Naive B cell (primary cell): ENCODE measurements at regions not wholly inside any gene's neighbourhood (a gene's known extent, or its start where the extent isn't known, plus 50 kb on each side); places are given as distances from the start of the nearest gene placed in this dataset.
"Not testable (repeated sequence)": the region's sequence is repeated elsewhere in the genome, so short reads cannot be mapped to it uniquely, and the experiment has no call there.

ENCODE experiments used
- ATAC-seq, 2 donors: fragments of 150-1000 bp; cut with Tn5 transposase; 2 replicates each; pipeline ENCODE4 v1.10.0; 2021; ENCODE audit warnings: low read depth in 2 of 2, mild to moderate bottlenecking in 2 of 2, moderate library complexity in 2 of 2
- DNase-seq: peaks from one replicate; pipeline ENCODE4 v3.0.0; 2022
- H3K27ac Mint-ChIP-seq, 6 donors: one replicate each; pipeline ENCODE4 v1.8.0; 2020 to 2022; ENCODE audit warnings: mild to moderate bottlenecking in 6 of 6, mixed read lengths in 6 of 6, moderate library complexity in 5 of 6, inconsistent platforms in 2 of 6
- H3K27me3 Mint-ChIP-seq, 3 donors: one replicate each; pipeline ENCODE4 v1.8.0; 2021 to 2022; ENCODE audit warnings: mixed read lengths in 3 of 3, mild to moderate bottlenecking in 1 of 3
- H3K36me3 Mint-ChIP-seq, 2 donors: one replicate each; pipeline ENCODE4 v1.8.0; 2020 to 2022; ENCODE audit warnings: mixed read lengths in 2 of 2, inconsistent platforms in 1 of 2, mild to moderate bottlenecking in 1 of 2
- H3K4me1 Mint-ChIP-seq, 3 donors: one replicate each; pipeline ENCODE4 v1.8.0; 2020 to 2022; ENCODE audit warnings: mixed read lengths in 3 of 3, inconsistent platforms in 1 of 3, mild to moderate bottlenecking in 1 of 3, moderate library complexity in 1 of 3
- H3K4me3 Mint-ChIP-seq, 8 donors: one replicate each; pipeline ENCODE4 v1.8.0; 2020 to 2022; ENCODE audit warnings: mild to moderate bottlenecking in 8 of 8, mixed read lengths in 8 of 8, moderate library complexity in 8 of 8, inconsistent platforms in 2 of 8
- H3K9me3 Mint-ChIP-seq, 7 donors: one replicate each; pipeline ENCODE4 v1.8.0; 2020 to 2022; ENCODE audit warnings: mixed read lengths in 7 of 7, mild to moderate bottlenecking in 5 of 7, inconsistent platforms in 2 of 7, moderate library complexity in 1 of 7

DNA sequence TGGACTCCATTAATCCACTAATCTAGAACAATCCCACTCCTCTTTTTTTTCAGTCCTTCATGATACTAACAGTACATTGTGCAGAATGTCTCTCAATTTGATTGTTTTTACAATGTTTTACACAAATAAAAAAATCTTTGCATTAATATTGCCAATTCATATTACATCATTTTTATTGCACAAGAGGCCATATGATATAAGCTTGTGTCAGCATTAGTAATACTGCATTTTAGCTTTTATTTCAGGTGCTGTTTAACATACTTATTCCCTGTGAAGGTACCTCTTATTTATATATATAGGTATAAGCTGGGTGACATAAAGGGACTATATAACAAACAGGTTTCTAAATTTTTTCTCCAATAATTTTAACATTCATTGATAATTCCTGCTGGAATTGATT is 737.4 kb downstream of the DNAH5 start:
- Mint-ChIP-seq H3K27ac (no peak overlapping the region), H3K4me3 (no peak overlapping the region), H3K4me1 (no peaks in the 10 kb centered on the region), H3K27me3 (no peaks in the 10 kb centered on the region), H3K36me3 (no peaks in the 10 kb centered on the region), H3K9me3 (peaks cover 5 to 21% (median 9%) of the 10 kb centered on the region in 7 donors)
- DNase-seq (no peak), ATAC-seq (no peak)

DNA sequence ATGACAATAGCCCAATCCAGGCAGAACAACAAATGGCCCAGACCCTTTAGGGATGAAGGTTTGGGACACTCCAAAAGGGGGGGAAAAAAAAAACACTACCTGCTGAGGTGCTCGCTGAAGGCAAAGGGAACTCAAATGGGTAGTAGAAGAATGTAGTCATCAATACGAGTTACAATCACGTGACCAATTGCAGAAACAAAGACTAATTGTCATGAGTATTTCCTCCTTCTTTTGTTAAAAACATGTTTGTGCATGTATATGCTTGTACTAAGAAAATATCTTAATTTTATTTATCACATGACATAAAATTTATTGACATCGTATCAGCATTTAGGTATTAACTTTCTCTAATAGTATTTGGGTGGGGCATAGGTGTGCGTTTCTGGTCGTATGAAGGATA is 743.5 kb downstream of the DNAH5 start:
- H3K9me3 Mint-ChIP-seq = peaks cover 4 to 51% (median 9%) of the 10 kb centered on the region in 7 donors
- no peaks in the 10 kb centered on the region for H3K36me3 Mint-ChIP-seq
- ATAC-seq (no peak), DNase-seq (no peak)
- no peak overlapping the region for H3K4me3 Mint-ChIP-seq
- H3K27me3 Mint-ChIP-seq = no peaks in the 10 kb centered on the region
- no peak overlapping the region for H3K27ac Mint-ChIP-seq
- no peaks in the 10 kb centered on the region for H3K4me1 Mint-ChIP-seq

DNA sequence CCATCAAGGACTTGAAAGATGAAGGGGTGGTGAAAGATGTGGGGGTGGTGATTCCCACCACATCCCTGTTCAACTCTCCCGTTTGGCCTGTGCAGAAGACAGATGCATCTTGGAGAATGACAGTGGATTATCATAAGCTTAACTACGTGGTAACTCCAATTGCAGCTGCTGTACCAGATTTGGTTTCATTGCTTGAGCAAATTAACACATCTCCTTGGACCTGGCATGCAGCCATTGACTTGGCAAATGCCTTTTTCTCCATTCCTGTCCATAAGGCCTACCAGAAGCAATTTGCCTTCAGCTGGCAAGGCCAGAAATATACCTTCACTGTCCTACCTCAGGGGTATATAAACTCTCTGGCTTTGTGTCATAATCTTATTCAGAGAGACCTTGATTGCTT is 746.3 kb downstream of the DNAH5 start:
- not testable (repeated sequence) for H3K4me1 Mint-ChIP-seq, H3K4me3 Mint-ChIP-seq, H3K36me3 Mint-ChIP-seq, H3K27me3 Mint-ChIP-seq, ATAC-seq, DNase-seq, H3K27ac Mint-ChIP-seq
- H3K9me3 Mint-ChIP-seq = peaks cover 4 to 47% (median 6%) of the 10 kb centered on the region in 7 donors

DNA sequence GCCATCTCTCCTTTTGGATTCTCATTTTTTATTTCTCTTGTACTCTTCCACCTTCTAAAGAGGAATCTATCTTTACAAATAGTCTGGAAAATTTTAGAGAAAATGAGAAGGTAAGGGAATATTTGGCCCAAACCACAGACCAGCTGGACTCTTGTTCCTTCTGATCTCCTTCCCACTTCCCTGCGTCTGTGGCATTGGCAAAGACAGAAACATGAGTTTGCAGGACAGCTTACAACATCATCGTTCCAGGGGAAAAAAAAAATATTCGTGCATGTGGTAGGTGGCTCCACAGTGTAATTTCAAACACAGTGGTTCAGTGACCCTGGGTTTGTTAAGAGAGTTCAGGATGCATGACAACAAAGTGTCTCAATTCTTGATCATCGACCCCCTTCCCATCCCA is 755.0 kb downstream of the DNAH5 start:
- Mint-ChIP-seq H3K4me1 (no peaks in the 10 kb centered on the region), H3K4me3 (no peak overlapping the region), H3K27me3 (no peaks in the 10 kb centered on the region), H3K36me3 (no peaks in the 10 kb centered on the region), H3K27ac (no peak overlapping the region), H3K9me3 (peaks cover 0 to 12% (median 2%) of the 10 kb centered on the region in 7 donors)
- ATAC-seq (no peak), DNase-seq (no peak)

DNA sequence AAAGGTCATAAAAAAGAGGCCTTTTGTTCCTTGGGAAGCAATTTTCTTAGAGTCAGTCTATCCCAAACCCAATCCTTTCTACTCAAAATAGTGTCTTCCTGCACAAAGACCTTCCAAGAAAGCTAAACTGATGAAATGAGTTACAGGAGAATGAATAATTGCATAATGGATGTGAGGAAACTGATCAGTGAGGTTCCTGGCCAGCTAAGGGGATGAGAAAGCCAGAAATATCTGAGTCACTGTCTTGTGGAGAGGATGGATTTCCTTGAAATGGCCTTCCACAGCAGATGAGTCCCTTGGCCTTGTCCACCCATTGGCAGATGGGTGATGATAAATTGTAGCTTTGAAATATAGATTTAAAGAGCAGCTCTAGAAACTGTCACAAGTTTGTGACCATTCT is 756.1 kb downstream of the DNAH5 start:
- no peaks in the 10 kb centered on the region for H3K4me1 Mint-ChIP-seq
- ATAC-seq = no peak
- H3K9me3 Mint-ChIP-seq = peaks cover 0 to 13% (median 2%) of the 10 kb centered on the region in 7 donors
- no peak overlapping the region for H3K27ac Mint-ChIP-seq
- H3K4me3 Mint-ChIP-seq = no peak overlapping the region
- H3K36me3 Mint-ChIP-seq = no peaks in the 10 kb centered on the region
- no peak for DNase-seq
- no peaks in the 10 kb centered on the region for H3K27me3 Mint-ChIP-seq

DNA sequence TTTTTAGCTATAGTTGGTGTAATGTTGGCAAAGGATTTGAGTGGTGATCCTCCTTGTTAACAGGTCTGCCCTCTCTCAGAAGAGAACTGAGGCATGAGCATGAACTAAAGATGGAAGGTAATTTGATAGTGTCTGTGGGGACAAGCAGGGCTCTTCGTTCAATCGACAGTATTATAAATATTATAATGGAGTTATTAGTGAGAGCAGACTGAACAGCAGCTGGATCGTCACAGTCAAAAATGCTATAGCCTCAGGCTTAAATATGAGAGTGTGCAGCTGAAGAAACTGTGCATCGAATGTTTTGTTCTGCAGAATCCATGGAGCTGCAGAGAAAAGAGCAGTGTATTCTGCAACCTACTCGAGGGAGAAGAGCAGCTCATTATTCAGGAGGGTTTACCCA is 757.3 kb downstream of the DNAH5 start:
- Mint-ChIP-seq H3K9me3 (peaks cover 2 to 20% (median 4%) of the 10 kb centered on the region in 7 donors), H3K27me3 (no peaks in the 10 kb centered on the region), H3K4me1 (no peaks in the 10 kb centered on the region), H3K4me3 (no peak overlapping the region), H3K27ac (no peak overlapping the region), H3K36me3 (no peaks in the 10 kb centered on the region)
- ATAC-seq (no peak), DNase-seq (no peak)

DNA sequence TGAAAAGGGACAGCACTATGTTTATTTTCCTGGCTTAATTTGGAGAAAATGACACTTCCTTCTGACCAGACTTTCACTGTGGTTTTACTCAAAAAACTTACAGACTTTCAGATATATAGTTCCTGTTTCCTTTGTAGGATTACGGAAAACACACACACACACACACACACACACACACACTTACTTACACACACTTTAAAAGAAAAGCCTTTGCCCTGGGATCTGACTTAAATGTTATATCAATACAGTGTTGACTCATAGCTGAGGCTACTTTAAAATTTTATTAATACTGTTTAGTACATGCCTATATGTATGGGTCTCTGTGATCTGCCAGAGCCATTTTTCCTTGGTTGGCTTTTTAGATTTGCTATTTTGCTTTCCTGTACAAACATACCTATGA is 758.3 kb downstream of the DNAH5 start:
- no peak overlapping the region for H3K4me3 Mint-ChIP-seq
- DNase-seq (no peak), ATAC-seq (no peak)
- no peaks in the 10 kb centered on the region for H3K36me3 Mint-ChIP-seq
- H3K27me3 Mint-ChIP-seq = no peaks in the 10 kb centered on the region
- H3K4me1 Mint-ChIP-seq = no peaks in the 10 kb centered on the region
- H3K27ac Mint-ChIP-seq = no peak overlapping the region
- peaks cover 0 to 19% (median 3%) of the 10 kb centered on the region in 7 donors for H3K9me3 Mint-ChIP-seq

DNA sequence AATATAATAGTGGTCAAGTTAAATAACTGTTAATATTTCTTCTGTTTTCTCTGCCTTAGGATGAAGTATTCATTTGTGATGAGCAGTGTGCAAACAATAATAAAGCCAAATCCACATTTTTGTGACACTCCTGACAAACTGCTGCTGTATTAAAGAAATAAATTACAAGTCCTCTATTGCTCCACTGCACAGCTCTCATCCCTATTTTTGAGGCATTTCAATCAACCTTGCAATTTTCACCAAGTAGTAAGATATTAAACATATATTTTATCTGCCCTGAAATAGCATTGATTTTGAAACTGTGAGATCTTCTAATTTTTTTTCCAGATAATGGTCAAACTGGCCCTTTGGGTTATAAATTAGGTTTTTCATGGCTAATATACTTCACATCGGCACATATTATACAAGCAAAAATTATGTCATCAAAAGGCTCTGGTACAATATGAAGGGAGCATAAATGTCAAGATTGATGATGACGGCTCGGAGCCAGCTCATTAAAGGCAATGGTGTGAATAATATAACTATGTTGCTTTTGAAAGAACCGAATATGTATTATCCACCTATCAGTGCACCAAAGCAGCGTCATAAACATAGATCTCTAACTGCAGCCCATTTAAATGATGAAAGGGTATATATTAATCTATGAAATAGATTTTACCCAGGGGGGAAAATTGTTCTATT is 764.9 kb downstream of the DNAH5 start:
- no peaks in the 10 kb centered on the region for H3K4me1 Mint-ChIP-seq
- H3K9me3 Mint-ChIP-seq = peaks cover 0 to 12% (median 3%) of the 10 kb centered on the region in 7 donors

DNA sequence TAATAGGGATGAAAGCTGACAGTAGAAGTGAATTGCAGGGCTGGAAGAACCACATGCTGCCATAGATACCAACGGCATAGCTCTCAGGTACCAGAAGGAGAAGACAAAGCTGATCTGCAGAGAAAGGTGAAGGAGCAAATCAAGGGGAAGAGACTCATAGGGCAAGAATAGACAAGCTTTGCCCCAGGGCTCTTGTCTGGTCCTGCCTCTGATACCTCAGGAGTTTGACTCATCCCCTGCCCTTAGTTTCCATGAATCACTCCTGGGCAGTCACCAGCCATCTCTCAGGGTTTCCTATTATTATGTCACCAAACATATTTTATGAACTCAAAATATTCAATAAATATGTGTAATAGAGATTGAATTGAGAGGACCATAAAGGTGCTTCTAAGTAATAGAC is 800.9 kb downstream of the DNAH5 start:
- DNase-seq (no peak), ATAC-seq (no peak)
- Mint-ChIP-seq H3K27me3 (no peaks in the 10 kb centered on the region), H3K27ac (no peak overlapping the region), H3K36me3 (no peaks in the 10 kb centered on the region), H3K4me3 (no peak overlapping the region), H3K9me3 (peaks cover 0 to 6% (median 3%) of the 10 kb centered on the region in 7 donors), H3K4me1 (no peaks in the 10 kb centered on the region)

More for the DNA sequence above, 764.9 kb downstream of the DNAH5 start:
- DNase-seq (no peak), ATAC-seq (no peak)
- H3K27ac Mint-ChIP-seq = no peak overlapping the region
- H3K27me3 Mint-ChIP-seq = no peaks in the 10 kb centered on the region
- no peaks in the 10 kb centered on the region for H3K36me3 Mint-ChIP-seq
- no peak overlapping the region for H3K4me3 Mint-ChIP-seq

DNA sequence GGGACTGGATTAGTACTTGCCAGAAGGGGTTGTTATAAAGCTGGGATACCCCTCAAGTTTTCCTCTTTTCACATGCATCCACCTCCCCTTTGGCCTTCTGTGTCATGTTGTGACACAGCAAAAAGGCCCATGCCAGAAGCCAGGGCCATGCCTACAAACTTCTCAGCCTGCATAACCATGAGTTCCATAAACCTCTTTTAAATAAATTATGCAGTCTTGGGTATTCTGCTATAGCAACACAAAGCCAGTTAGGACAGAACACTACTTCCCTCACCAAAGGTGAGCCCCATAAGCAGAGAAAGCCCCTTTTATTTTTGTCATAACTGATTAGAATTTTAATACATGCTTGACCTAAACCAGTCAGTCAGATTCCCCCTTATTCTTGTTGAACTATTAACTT is 801.3 kb downstream of the DNAH5 start:
- DNase-seq (no peak), ATAC-seq (no peak)
- no peaks in the 10 kb centered on the region for H3K27me3 Mint-ChIP-seq
- no peaks in the 10 kb centered on the region for H3K4me1 Mint-ChIP-seq
- no peak overlapping the region for H3K27ac Mint-ChIP-seq
- H3K9me3 Mint-ChIP-seq = peaks cover 0 to 5% (median 3%) of the 10 kb centered on the region in 7 donors
- no peak overlapping the region for H3K4me3 Mint-ChIP-seq
- H3K36me3 Mint-ChIP-seq = no peaks in the 10 kb centered on the region

DNA sequence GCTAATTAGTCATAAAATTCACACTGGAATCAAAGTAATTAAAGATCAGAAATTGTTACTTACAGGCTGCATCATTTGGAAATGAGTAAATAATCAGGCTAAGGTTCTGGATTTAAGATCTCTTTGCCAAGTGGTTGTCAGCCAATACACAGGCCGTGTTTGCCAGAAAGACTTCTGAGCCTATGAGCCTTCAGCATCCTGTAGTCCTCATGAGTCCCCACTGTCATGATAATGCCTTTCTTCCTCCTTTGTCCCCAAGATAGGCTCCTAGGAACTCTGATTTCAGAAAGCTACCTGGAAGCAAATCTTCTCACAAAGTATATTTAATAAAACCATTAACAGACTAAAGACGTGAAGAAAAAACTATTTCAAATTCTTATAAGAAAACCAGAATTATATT is 810.5 kb downstream of the DNAH5 start:
- no peak for ATAC-seq
- no peak overlapping the region for H3K4me3 Mint-ChIP-seq

DNA sequence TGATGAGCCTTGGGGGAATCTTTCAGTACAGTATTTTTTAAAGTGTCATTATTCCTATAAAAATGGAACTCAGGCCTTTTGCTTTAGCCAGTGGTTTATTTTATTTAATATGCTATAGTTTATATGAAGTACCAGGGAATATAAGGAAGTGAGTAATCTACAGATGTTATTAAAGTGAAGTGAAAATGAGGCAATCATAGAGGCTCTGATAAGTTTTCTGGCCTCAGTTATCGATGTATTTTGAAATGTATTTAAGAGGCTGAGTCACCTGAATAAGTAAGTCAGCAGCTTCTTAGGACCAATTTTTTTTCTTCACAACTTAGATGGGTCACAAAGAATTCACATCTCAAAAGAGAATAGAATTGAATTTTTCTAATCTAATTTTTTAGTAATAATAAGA is 829.0 kb downstream of the DNAH5 start:
- Mint-ChIP-seq H3K4me3 (no peak overlapping the region), H3K27ac (no peak overlapping the region), H3K9me3 (peaks cover 1 to 13% (median 5%) of the 10 kb centered on the region in 7 donors), H3K36me3 (no peaks in the 10 kb centered on the region), H3K27me3 (no peaks in the 10 kb centered on the region), H3K4me1 (no peaks in the 10 kb centered on the region)
- ATAC-seq (no peak), DNase-seq (no peak)

More for the DNA sequence above, 810.5 kb downstream of the DNAH5 start:
- DNase-seq = no peak
- H3K4me1 Mint-ChIP-seq = no peaks in the 10 kb centered on the region
- H3K36me3 Mint-ChIP-seq = no peaks in the 10 kb centered on the region
- no peak overlapping the region for H3K27ac Mint-ChIP-seq
- peaks cover 0 to 10% (median 5%) of the 10 kb centered on the region in 7 donors for H3K9me3 Mint-ChIP-seq
- H3K27me3 Mint-ChIP-seq = no peaks in the 10 kb centered on the region

DNA sequence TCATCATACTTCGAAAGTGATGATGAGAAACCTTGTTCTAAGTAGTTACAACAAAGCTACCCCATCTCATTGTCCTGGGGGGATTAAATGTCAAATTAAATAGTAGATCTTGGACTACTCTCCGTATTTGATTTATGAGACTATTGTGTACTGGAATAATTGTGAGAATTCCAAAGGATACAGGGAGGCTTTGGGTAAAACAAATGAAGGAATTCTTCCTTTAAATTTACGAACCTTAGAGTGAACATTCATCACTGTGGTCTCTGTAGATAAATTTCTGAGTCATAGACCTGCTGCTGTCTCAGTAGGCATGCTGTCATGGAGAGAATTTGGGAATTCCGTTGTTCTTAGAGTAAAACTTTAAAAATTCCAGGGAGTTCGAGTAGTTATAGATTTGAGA is 836.2 kb downstream of the DNAH5 start:
- Mint-ChIP-seq H3K4me1 (no peaks in the 10 kb centered on the region), H3K4me3 (no peak overlapping the region), H3K9me3 (peaks cover 0 to 9% (median 5%) of the 10 kb centered on the region in 7 donors), H3K27me3 (no peaks in the 10 kb centered on the region), H3K36me3 (no peaks in the 10 kb centered on the region), H3K27ac (no peak overlapping the region)
- ATAC-seq = no peak
- no peak for DNase-seq

DNA sequence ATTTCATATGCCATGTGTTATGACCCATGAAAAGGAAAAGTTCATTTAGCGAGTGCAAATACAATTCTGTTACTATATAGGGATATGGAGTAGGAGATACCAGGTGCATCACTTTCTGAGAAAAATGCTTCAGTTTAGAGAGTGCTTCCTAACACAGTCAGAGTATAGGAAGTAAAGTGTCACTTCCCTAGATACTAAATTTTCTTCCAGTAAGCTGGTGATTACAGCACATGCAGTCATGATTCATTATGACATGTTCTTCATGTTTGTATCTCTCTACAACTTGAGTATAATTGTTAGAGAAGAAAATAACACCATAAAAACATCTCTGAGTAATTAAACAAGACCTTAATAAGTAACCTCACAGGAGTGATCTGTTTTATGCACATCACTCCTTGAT is 837.0 kb downstream of the DNAH5 start:
- Mint-ChIP-seq H3K27me3 (no peaks in the 10 kb centered on the region), H3K27ac (no peak overlapping the region), H3K4me3 (no peak overlapping the region), H3K9me3 (peaks cover 0 to 9% (median 3%) of the 10 kb centered on the region in 7 donors), H3K4me1 (no peaks in the 10 kb centered on the region), H3K36me3 (no peaks in the 10 kb centered on the region)
- DNase-seq (no peak), ATAC-seq (no peak)

DNA sequence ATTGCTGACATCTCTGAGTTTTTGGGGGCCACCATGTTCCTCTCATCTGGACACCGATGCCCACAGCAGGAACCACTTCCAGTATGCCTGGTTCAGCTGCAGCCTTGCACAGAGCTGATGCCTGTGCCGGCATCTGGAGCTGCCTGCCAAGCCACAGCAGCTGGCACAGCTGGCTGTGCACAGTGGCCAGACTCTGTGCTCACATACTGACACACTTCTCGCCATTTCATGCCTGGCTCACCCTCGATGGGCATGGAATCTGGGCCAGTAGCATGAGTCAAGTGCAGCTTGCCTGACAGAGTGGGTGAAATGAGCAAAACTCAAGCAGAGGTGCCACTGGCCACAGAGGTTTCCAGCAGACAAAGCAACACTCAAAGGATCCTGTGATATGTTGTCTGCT is 863.4 kb downstream of the DNAH5 start:
- Mint-ChIP-seq H3K4me3 (no peak overlapping the region), H3K27ac (no peak overlapping the region), H3K4me1 (no peaks in the 10 kb centered on the region), H3K36me3 (no peaks in the 10 kb centered on the region), H3K9me3 (peaks cover 0 to 8% (median 5%) of the 10 kb centered on the region in 7 donors), H3K27me3 (no peaks in the 10 kb centered on the region)
- no peak for ATAC-seq
- DNase-seq = no peak
